HEK293T (cell line): ENCODE measurements at regions not wholly inside any gene's neighbourhood (a gene's known extent, or its start where the extent isn't known, plus 50 kb on each side); places are given as distances from the start of the nearest gene placed in this dataset.

ENCODE experiments used
- ARNT ChIP-seq: fragments of 450-650 bp; IDR thresholded peaks from 2 replicates; pipeline ENCODE4 v1.6.1; 2017; ENCODE audit warnings: mild to moderate bottlenecking
- BHLHE40 ChIP-seq: fragments of 450-650 bp; IDR thresholded peaks from 2 replicates; pipeline ENCODE4 v1.6.1; 2016; ENCODE audit warnings: mild to moderate bottlenecking, moderate library complexity, borderline replicate concordance
- ELF4 ChIP-seq: fragments of 450-650 bp; IDR thresholded peaks from 2 replicates; pipeline ENCODE4 v1.6.1; 2017; ENCODE audit warnings: antibody characterized with exemption
- FOXA1 ChIP-seq: fragments of 450-650 bp; IDR thresholded peaks from 2 replicates; pipeline ENCODE4 v1.6.1; 2016; ENCODE audit warnings: mild to moderate bottlenecking
- FOXK2 ChIP-seq: fragments of 450-650 bp; IDR thresholded peaks from 2 replicates; pipeline ENCODE4 v1.6.1; 2016; ENCODE audit warnings: mild to moderate bottlenecking
- FOXM1 ChIP-seq: fragments of 450-650 bp; IDR thresholded peaks from 2 replicates; pipeline ENCODE4 v1.6.1; 2017; ENCODE audit warnings: mild to moderate bottlenecking, borderline replicate concordance
- HDGF ChIP-seq: fragments of 450-650 bp; IDR thresholded peaks from 2 replicates; pipeline ENCODE4 v1.6.1; 2017; ENCODE audit warnings: antibody characterized with exemption, borderline replicate concordance
- L3MBTL2 ChIP-seq: fragments of 450-650 bp; conservative IDR thresholded peaks from 2 replicates; pipeline ENCODE4 v1.6.1; 2016; ENCODE audit warnings: mild to moderate bottlenecking
- NFRKB ChIP-seq: fragments of 450-650 bp; IDR thresholded peaks from 2 replicates; pipeline ENCODE4 v1.6.1; 2016; ENCODE audit warnings: mild to moderate bottlenecking, moderate library complexity
- PKNOX1 ChIP-seq: fragments of 450-650 bp; IDR thresholded peaks from 2 replicates; pipeline ENCODE4 v1.6.1; 2016
- SP1 ChIP-seq: fragments of 450-650 bp; IDR thresholded peaks from 2 replicates; pipeline ENCODE4 v1.6.1; 2017
- TARDBP ChIP-seq: fragments of 450-650 bp; IDR thresholded peaks from 2 replicates; pipeline ENCODE4 v1.6.1; 2016
- ZNF384 ChIP-seq: fragments of 450-650 bp; IDR thresholded peaks from 2 replicates; pipeline ENCODE4 v1.6.1; 2016

- no peak for TF ChIP-seq SP1
- no peak for TF ChIP-seq PKNOX1
- TF ChIP-seq ELF4 = no peak
- no peak for TF ChIP-seq FOXA1
- TF ChIP-seq BHLHE40 = no peak
- no peak for TF ChIP-seq FOXM1
- no peak for TF ChIP-seq NFRKB
- no peak for TF ChIP-seq FOXK2
- no peak for TF ChIP-seq L3MBTL2
- TF ChIP-seq TARDBP = no peak
- no peak for TF ChIP-seq HDGF
- TF ChIP-seq ZNF384 = no peak
- TF ChIP-seq ARNT = no peak
Measured at GRCh38 chr1:14281412-14281811, 317.1 kb upstream of the KAZN start.
